ENCODE measurements at regions not wholly inside any gene's neighbourhood (a gene's known extent, or its start where the extent isn't known, plus 50 kb on each side); places are given as distances from the start of the nearest gene placed in this dataset.

GRCh38 chr13:107830804-107831203 is 384.5 kb downstream of the LIG4 start:
- no peak for TF ChIP-seq CTCF (IDR thresholded peaks at IDR 0.05 in 2 of 3, conservative IDR thresholded peaks at IDR 0.05 in 1 of 3; ENCODE audit: insufficient read depth in 2 of 3, low read depth in 1 of 3, low read length in 3 of 3)
- TF ChIP-seq EZH2 (IDR thresholded peaks at IDR 0.05; ENCODE audit: borderline replicate concordance, low read depth, low read length) = no peak

Data from K562 (cell line).